Testis (tissue), 2 donors: ENCODE measurements at regions not wholly inside any gene's neighbourhood (a gene's known extent, or its start where the extent isn't known, plus 50 kb on each side); places are given as distances from the start of the nearest gene placed in this dataset.

Source experiments
- POLR2A ChIP-seq: fragments of 450-650 bp; IDR thresholded peaks from one replicate; pipeline ENCODE4 v1.6.1; 2017; ENCODE audit warnings: antibody characterized with exemption, mild to moderate bottlenecking, moderate library complexity
- TF ChIP-seq, protein P1 (sequence below), 3 experiments: fragments of 450-650 bp in 2 of 3; fragments of 200-600 bp in 1 of 3; sonication (generic) in 1 of 3; IDR thresholded peaks; one replicate each; pipeline ENCODE4 v1.5.1; 2016 to 2019; ENCODE audit warnings: antibody characterized with exemption in 3 of 3, mild to moderate bottlenecking in 2 of 3, moderate library complexity in 1 of 3

DNA sequence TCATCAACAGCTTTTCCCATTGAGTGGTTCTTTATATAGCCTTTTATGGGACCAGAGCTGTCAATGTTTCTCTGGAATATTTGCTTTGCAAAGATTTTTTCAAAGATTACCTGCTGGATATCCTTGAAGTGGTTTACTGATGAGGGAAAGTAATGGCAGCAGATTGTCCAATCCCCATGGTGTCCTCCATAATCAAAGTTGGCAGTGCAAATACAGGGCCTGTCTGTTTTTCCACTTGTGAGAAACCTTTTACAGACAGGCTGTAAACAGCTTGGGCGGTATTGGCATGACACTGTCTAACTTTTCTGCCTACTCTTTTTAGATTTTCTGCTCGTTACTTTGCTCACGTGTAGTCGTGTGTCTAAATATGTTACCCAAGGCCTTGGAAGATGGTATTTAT lies 641.9 kb upstream of the NR3C2 start:
- no peak for TF ChIP-seq POLR2A
- TF ChIP-seq, protein P1, sequence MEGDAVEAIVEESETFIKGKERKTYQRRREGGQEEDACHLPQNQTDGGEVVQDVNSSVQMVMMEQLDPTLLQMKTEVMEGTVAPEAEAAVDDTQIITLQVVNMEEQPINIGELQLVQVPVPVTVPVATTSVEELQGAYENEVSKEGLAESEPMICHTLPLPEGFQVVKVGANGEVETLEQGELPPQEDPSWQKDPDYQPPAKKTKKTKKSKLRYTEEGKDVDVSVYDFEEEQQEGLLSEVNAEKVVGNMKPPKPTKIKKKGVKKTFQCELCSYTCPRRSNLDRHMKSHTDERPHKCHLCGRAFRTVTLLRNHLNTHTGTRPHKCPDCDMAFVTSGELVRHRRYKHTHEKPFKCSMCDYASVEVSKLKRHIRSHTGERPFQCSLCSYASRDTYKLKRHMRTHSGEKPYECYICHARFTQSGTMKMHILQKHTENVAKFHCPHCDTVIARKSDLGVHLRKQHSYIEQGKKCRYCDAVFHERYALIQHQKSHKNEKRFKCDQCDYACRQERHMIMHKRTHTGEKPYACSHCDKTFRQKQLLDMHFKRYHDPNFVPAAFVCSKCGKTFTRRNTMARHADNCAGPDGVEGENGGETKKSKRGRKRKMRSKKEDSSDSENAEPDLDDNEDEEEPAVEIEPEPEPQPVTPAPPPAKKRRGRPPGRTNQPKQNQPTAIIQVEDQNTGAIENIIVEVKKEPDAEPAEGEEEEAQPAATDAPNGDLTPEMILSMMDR (IDR thresholded peaks at IDR 0.05) = no peak
